ENCODE measurements at regions not wholly inside any gene's neighbourhood (a gene's known extent, or its start where the extent isn't known, plus 50 kb on each side); places are given as distances from the start of the nearest gene placed in this dataset.

DNA sequence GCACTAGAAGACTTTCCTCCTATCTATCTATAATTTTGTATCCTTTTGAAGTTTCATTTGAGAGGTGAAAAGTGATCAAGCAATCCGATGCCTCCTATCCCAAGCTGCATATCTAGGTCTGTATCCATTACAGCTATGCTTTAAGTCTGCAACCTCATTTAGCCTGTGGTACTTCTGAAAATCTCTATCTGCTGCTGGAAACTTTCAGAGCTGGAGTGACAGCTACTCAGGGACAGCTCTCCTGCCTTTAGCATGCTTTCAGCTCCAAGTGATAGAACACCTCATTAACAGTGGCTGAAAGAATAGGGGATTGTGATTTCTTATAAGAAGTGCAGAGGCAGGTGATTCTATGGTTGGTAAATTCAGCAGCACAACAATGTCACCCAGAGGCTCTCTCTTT lies 1153.5 kb downstream of the AACS start:
- Histone ChIP-seq H3K14ac (ENCODE audit: insufficient read length) (no peak overlapping the region), H3K4me2 (ENCODE audit: insufficient read depth in 1 of 2, low read depth in 2 of 2, low read length in 2 of 2) (no peak overlapping the region), H4K8ac (ENCODE audit: extremely low read depth, insufficient read depth, low read length) (no peak overlapping the region), H3K18ac (ENCODE audit: extremely low read depth, low read length) (no peak overlapping the region), H2AFZ (ENCODE audit: low read length) (no peak overlapping the region), H4K20me1 (replicated peaks in 1 of 2; ENCODE audit: control insufficient read depth in 1 of 2, insufficient read depth in 2 of 2, low read length in 2 of 2) (no peaks in the 10 kb centered on the region), H2BK120ac (replicated peaks; ENCODE audit: low read depth, low read length) (no peak overlapping the region), H4K91ac (replicated peaks; ENCODE audit: insufficient read length, low read length) (no peak overlapping the region), H3K36me3 (ENCODE audit: control insufficient read depth in 2 of 4, insufficient read depth in 4 of 4, low read length in 3 of 4) (no peaks in the 10 kb centered on the region), H3K4me3 (ENCODE audit: extremely low read depth in 1 of 4, insufficient read depth in 2 of 4, low read depth in 3 of 4, low read length in 4 of 4) (no peak overlapping the region), H3K27me3 (replicated peaks in 1 of 4; ENCODE audit: control insufficient read depth in 3 of 4, extremely low read depth in 1 of 4, insufficient read depth in 3 of 4, low read length in 3 of 4) (no peaks in the 10 kb centered on the region), H2BK20ac (ENCODE audit: low read length) (no peak overlapping the region), H4K5ac (ENCODE audit: insufficient read length, low read depth, low read length) (no peak overlapping the region), H2AK5ac (ENCODE audit: low read depth, low read length) (no peak overlapping the region), H3K56ac (replicated peaks; ENCODE audit: insufficient read length, low read depth, low read length) (no peak overlapping the region), H3K79me1 (ENCODE audit: low read depth, low read length) (no peaks in the 10 kb centered on the region), H3K9ac (replicated peaks in 1 of 4; ENCODE audit: extremely low read depth in 1 of 4, low read depth in 3 of 4, low read length in 3 of 4) (no peak overlapping the region), H3K9me3 (ENCODE audit: insufficient read depth in 2 of 2, low read depth in 1 of 2, low read length in 1 of 2) (no peaks in the 10 kb centered on the region), H3K4me1 (replicated peaks in 1 of 4; ENCODE audit: control insufficient read depth in 3 of 4, insufficient read depth in 4 of 4, low read length in 3 of 4) (peaks cover under 1 to 4% (median 2%) of the 10 kb centered on the region in 4 experiments; a peak in 6 of 7 replicates), H3K4ac (replicated peaks; ENCODE audit: insufficient read length, low read depth, low read length) (no peak overlapping the region), H2BK15ac (ENCODE audit: low read length) (no peak overlapping the region), H3K27ac (ENCODE audit: low read depth, low read length) (no peak overlapping the region), H3K79me2 (ENCODE audit: control insufficient read depth in 1 of 2, insufficient read depth in 2 of 2, low read length in 2 of 2) (no peaks in the 10 kb centered on the region), H2BK12ac (ENCODE audit: low read depth, low read length) (no peak overlapping the region), H2BK5ac (ENCODE audit: low read depth, low read length) (no peak overlapping the region), H3K23me2 (ENCODE audit: low read depth, low read length) (no peaks in the 10 kb centered on the region), H3K23ac (ENCODE audit: insufficient read length) (no peak overlapping the region)
- ChIA-PET POLR2A (ENCODE audit: partially characterized antibody) (no interaction called here), CTCF (ENCODE audit: partially characterized antibody) (interaction anchor here (1.2 to 2.1 kb wide), 4 partner anchors 17 to 129 kb away, joined by 3 to 5 read pairs (median 4); no protein-coding TSS in a partner anchor)
- FAIRE-seq: no peak
- DNase-seq (ENCODE audit: low read depth in 1 of 2, low spot score in 2 of 2): no peak
- 89% methylated on average over 1 of the region's 1 CpG; no CpG with 5 or more reads in 1 of the 2 experiments for WGBS, 2 experiments (ENCODE audit: extremely low coverage in 1 of 2, insufficient coverage in 1 of 2, insufficient read length in 1 of 2, insufficient replicate concordance in 2 of 2, low coverage in 1 of 2, low lambda C conversion rate in 2 of 2, missing lambda C conversion rate in 1 of 2)
- TF ChIP-seq KDM1A (IDR thresholded peaks at IDR 0.05; ENCODE audit: borderline replicate concordance, low read length) (no peak), EP300 (IDR thresholded peaks at IDR 0.05; ENCODE audit: borderline replicate concordance in 1 of 2, low read depth in 2 of 2, low read length in 2 of 2) (no peak), PHF8 (conservative IDR thresholded peaks at IDR 0.05; ENCODE audit: low read depth, low read length) (no peak), RXRA (IDR thresholded peaks at IDR 0.05; ENCODE audit: insufficient read depth, low read depth, low read length) (no peak), RFX5 (IDR thresholded peaks at IDR 0.05; ENCODE audit: borderline replicate concordance, low read depth, low read length) (no peak), JUND (IDR thresholded peaks at IDR 0.05; ENCODE audit: low read length) (no peak), BCL11A (IDR thresholded peaks at IDR 0.05; ENCODE audit: low read depth in 2 of 2, low read length in 2 of 2) (no peak), CHD2 (IDR thresholded peaks at IDR 0.05; ENCODE audit: low read length) (no peak), TCF12 (IDR thresholded peaks at IDR 0.05; ENCODE audit: low read depth, low read length) (no peak)
- TF ChIP-seq, protein P1, sequence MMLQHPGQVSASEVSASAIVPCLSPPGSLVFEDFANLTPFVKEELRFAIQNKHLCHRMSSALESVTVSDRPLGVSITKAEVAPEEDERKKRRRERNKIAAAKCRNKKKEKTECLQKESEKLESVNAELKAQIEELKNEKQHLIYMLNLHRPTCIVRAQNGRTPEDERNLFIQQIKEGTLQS (IDR thresholded peaks at IDR 0.05; ENCODE audit: insufficient read depth, low read depth, low read length): no peak
- TF ChIP-seq, protein P2, sequence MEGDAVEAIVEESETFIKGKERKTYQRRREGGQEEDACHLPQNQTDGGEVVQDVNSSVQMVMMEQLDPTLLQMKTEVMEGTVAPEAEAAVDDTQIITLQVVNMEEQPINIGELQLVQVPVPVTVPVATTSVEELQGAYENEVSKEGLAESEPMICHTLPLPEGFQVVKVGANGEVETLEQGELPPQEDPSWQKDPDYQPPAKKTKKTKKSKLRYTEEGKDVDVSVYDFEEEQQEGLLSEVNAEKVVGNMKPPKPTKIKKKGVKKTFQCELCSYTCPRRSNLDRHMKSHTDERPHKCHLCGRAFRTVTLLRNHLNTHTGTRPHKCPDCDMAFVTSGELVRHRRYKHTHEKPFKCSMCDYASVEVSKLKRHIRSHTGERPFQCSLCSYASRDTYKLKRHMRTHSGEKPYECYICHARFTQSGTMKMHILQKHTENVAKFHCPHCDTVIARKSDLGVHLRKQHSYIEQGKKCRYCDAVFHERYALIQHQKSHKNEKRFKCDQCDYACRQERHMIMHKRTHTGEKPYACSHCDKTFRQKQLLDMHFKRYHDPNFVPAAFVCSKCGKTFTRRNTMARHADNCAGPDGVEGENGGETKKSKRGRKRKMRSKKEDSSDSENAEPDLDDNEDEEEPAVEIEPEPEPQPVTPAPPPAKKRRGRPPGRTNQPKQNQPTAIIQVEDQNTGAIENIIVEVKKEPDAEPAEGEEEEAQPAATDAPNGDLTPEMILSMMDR (IDR thresholded peaks at IDR 0.05; ENCODE audit: control extremely low read depth in 1 of 3, insufficient read depth in 1 of 3, low read depth in 1 of 3, low read length in 3 of 3): no peak
